ENCODE measurements at regions not wholly inside any gene's neighbourhood (a gene's known extent, or its start where the extent isn't known, plus 50 kb on each side); places are given as distances from the start of the nearest gene placed in this dataset.

GRCh38 chr1:244191581-244191980 lies 140.5 kb downstream of the ZBTB18 start:
- TF ChIP-seq CTCF (IDR thresholded peaks at IDR 0.05; ENCODE audit: low read length) (no peak), EZH2 (IDR thresholded peaks at IDR 0.05; ENCODE audit: borderline replicate concordance, low read length) (no peak)
